Caki2 (cell line): ENCODE measurements at regions not wholly inside any gene's neighbourhood (a gene's known extent, or its start where the extent isn't known, plus 50 kb on each side); places are given as distances from the start of the nearest gene placed in this dataset.
A peak's percentile ranks its signal among the peaks of the same experiment; 100 is the strongest.

Experiments
- DNase-seq: peaks from one replicate; pipeline ENCODE4 v3.0.0-alpha.2; 2015; ENCODE audit warnings: low read depth
- in situ Hi-C: cut with HindIII; loops from 2 replicates; pipeline ENCODE4 v1.10.0; 2016; ENCODE audit warnings: low sequenced_read_pairs, low pct_unique_long_range_greater_than_20kb, mixed read lengths

- in situ Hi-C loops = no loop called here
- DNase-seq = no peak
Observed at GRCh38 chr3:72384602-72385001, 463.6 kb downstream of the SHQ1 start.

GRCh38 chr3:72383883-72384282 is 464.4 kb downstream of the SHQ1 start:
- in situ Hi-C loops = no loop called here
- DNase-seq = no peak

GRCh38 chr3:72383230-72383629 is 465.0 kb downstream of the SHQ1 start:
- no peak for DNase-seq
- in situ Hi-C loops = no loop called here

- in situ Hi-C loops = no loop called here
- no peak for DNase-seq
Observed at GRCh38 chr3:72382460-72382859, 465.8 kb downstream of the SHQ1 start.

- in situ Hi-C loops = no loop called here
- DNase-seq = no peak
Observed at GRCh38 chr3:72381584-72381983, 466.7 kb downstream of the SHQ1 start.

DNA sequence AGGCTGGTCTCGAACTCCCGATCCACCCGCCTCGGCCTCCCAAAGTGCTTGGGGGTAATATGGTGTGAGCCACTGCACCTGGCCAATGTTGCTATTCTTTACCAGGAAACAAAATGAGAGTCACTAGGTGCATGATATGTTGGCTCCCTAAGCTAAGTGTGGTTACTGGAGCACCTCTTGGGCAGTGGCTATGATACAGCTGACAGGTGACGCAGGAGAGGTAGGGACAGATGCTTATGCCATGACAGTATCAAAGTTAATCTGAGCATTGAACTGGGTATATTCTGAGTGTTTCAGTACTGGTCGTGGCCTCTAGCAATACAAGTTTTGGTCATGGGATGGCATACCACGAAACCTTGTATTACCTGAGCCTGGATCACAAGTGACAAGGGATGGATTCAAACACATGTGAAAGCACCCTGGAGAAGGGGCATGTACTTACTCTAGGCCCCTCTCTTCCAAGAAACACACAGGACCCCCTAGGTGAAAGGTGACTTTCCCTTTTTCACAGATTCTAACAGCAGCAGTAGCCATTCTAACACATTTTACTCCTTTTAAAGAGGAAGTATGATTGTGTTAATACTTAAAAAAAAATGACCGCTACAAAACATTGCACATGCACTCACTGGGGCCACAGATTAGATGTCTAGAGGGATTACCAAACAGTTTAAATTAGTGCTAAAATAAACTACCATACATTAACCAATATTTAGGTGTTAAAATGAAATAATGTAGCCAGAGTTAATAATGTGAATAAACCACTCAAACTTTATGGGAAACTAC is 467.3 kb downstream of the SHQ1 start:
- in situ Hi-C loops = no loop called here
- no peak for DNase-seq

DNA sequence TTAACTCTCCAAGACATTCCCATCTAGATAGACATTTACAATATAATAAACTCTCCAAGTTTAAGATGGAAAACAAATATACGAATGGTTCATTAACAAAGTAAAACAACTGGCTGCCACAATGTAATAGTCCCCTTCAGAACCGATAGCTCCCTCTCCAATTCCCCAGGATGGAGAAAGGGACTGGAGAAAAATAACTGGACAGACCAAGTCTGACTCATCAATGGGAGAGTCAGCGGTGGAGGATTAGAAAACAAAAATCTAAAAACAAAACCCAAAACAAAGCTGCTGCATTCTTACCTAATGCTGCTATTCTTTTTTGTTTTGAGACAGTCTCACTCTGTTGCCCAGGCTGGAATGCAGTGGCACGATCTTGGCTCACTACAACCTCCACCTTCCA is 468.1 kb downstream of the SHQ1 start:
- DNase-seq = peak; percentile 10

DNA sequence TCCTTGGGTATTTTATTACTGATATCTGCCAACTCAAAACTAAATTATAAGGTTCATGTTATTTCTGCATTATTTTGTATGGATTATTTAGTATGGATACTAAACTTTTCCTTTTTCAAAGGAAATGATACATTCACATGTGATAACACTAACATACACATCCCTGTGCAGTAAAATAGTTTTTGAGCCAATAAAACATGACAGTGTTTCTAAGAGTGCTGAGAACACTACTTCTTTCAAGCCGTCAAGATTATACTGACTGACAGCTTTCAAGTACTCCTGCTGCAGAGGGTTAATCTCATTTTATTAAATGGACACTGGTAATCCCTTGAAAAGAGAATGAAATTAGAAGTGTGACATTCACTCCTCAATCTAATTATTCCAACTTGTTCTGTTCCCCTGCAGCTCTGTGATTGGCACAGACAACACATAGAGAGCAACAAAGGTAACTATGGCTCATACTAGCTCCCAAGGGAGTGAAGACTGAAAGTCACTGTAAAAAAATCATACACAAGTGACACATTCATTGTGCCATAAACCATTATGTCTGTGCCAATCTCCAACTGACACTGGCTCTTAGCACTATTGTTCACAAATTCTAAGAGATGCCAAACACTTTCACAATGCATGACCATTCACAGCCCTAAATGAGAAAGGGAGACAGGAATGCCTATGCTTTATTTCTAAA is 468.6 kb downstream of the SHQ1 start:
- in situ Hi-C loops = no loop called here
- DNase-seq = no peak

More for the DNA sequence above, 468.1 kb downstream of the SHQ1 start:
- in situ Hi-C loops = no loop called here

GRCh38 chr3:72378287-72378686 is 470.0 kb downstream of the SHQ1 start:
- DNase-seq = no peak
- in situ Hi-C loops = no loop called here

DNA sequence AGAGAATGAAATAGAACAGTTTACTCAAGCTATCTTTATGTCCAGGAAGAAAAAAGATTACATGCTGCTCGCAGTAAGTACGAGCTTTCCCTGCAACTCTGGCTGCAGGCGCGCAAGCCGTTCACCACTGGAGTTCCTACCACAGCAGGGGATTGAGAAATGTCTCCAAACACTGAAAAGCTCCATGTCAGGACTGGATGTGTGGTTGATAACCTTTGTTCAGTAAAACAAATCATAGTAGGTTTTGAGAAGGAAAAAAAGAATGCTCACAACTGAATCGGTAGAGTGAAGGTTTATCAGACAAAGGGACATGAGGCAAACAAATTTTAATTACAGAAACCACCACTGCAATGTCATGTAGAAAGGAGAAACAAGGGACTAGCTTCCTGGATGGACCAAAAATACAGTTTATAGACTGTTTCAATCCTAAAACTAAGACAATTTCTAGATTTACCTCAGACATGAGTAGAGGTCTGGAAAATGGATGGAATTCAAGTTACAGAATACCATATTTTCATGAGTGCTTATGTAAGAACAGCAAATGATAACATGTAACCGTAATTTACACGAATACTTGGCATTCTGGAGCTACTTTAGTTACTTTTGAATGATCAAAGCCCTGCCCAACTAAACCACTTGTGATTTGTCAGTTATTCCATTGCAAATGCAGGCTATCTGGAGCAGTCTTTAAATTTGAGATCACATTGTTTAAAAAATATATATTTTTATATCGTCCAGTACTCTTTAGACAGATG is 471.1 kb downstream of the SHQ1 start:
- in situ Hi-C loops = no loop called here

DNA sequence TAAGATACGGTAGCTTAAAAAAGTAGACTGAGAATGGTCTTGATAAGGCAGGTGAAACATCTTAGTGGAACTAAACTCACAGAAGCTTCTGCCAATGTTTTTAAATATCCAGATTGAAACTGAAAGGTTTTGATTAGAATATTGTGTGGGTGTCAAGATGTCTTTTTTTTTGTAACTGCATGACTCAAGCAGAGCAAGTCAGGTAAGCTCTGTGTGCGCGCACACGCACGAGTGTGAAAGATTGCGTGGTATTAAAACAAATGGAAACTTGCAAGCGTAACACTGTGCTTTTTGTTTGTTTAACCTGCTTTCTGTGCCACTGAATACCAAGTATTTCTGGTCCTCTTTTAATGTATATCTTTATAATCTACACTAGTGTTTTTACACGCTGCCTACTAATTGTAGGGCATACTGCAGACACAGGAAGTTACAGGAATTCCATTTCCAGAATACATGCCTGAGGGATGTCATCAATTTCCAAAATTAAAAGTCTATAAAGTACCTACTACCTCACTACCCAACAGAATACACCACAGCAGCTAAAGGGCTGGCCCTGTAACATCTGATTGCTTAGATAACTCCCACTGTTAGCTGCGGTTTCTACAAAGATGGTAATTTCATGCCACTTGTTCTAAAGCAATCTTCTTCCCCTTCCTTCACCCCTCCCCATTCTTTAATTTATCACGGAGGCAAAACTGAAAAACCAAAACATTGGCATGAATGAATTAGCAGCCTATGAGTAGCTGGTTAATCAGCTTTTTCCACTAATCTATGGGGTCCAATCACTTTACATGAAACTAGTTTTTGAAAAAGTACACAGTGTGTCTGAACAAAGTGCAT is 472.8 kb downstream of the SHQ1 start:
- in situ Hi-C loops = no loop called here
- DNase-seq = no peak

More for the DNA sequence above, 471.1 kb downstream of the SHQ1 start:
- DNase-seq = no peak

- in situ Hi-C loops = no loop called here
Observed at GRCh38 chr3:72373139-72373538, 475.1 kb downstream of the SHQ1 start.

DNA sequence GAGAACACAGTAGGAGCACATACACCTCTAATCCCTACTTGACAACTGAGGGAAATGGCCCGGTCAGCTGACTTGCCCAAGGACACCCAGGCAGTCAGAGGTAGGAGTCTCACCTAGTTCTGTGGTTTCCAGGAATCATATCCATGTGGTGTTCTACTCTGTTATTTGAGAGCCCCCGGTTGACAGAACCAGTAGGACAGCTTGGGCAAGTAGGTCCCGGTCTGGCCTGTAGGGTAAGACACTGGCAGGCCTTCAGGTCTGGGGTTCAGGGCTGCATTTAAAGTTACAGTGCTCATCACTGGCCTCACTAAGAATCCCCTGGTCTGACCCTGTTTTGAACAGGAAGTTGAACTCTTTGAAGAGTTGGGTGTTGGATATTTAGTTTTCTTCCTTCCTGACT is 476.1 kb downstream of the SHQ1 start:
- DNase-seq = no peak
- in situ Hi-C loops = no loop called here

More at GRCh38 chr3:72373139-72373538, 475.1 kb downstream of the SHQ1 start:
- DNase-seq = no peak

DNA sequence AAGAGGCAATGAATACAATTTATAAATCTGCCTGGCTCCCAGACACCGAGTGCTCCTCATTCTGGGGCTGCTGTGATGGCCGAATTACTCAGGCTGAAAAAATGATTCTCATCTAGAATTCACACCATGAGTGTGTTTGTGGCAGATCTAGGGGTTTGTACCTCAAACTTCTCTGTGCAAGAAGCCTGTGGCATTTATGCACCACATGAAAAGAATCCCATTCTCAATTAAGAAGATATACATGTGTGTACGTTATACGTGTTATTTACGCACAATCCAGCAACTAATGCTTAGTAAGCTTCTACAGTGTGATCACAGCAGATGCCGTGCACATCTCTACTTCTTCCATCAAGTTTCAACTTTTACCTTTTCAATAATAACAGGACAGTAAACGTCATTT is 476.8 kb downstream of the SHQ1 start:
- DNase-seq = no peak

GRCh38 chr3:72370947-72371346 is 477.3 kb downstream of the SHQ1 start:
- in situ Hi-C loops = no loop called here
- no peak for DNase-seq

More for the DNA sequence above, 476.8 kb downstream of the SHQ1 start:
- in situ Hi-C loops = no loop called here

- no peak for DNase-seq
- in situ Hi-C loops = no loop called here
Observed at GRCh38 chr3:72369681-72370080, 478.6 kb downstream of the SHQ1 start.

- no peak for DNase-seq
- in situ Hi-C loops = no loop called here
Observed at GRCh38 chr3:72368331-72368975, 479.8 kb downstream of the SHQ1 start.

GRCh38 chr3:72361990-72362389 is 486.3 kb downstream of the SHQ1 start:
- in situ Hi-C loops = no loop called here
- DNase-seq = no peak
